Panc1 (cell line): ENCODE measurements at regions not wholly inside any gene's neighbourhood (a gene's known extent, or its start where the extent isn't known, plus 50 kb on each side); places are given as distances from the start of the nearest gene placed in this dataset.

ENCODE experiments used
- ATAC-seq: fragments of 200-7000 bp; cut with Tn5 transposase; 2 replicates; pipeline ENCODE4 v1.9.1; 2020; ENCODE audit warnings: mild to moderate bottlenecking, moderate library complexity
- BruUV-seq: library from RNA; stranded (reverse); fragments of 400-500 nt; replicated peaks from 2 replicates; lab custom pipeline; 2021; lab: Mats Ljungman, UMichigan
- CTCF ChIA-PET: fragments of 300-600 bp; sonication (Branson Sonifier 250); formaldehyde crosslinking; loops from one replicate; lab custom pipeline; 2022; ENCODE audit warnings: antibody characterized with exemption; lab: Charles Lee
- POLR2A ChIA-PET: fragments of 300-600 bp; sonication (Branson Sonifier 250); formaldehyde crosslinking; loops from one replicate; lab custom pipeline; 2022; ENCODE audit warnings: antibody characterized with exemption; lab: Charles Lee
- DNase-seq: peaks from one replicate; pipeline ENCODE4 v3.0.0-alpha.2; 2010; ENCODE audit warnings: low read depth, low spot score
- H3K27ac ChIP-seq: 2 replicates; pipeline ENCODE4 v1.5.1; 2011; ENCODE audit warnings: mild to moderate bottlenecking, low read length, inconsistent platforms
- H3K27me3 ChIP-seq: fragments of 200-500 bp; sonication (Bioruptor generic); 2 replicates; pipeline ENCODE4 v1.6.0; 2014; ENCODE audit warnings: low read length, inconsistent platforms; ENCODE audit not compliant: control insufficient read depth, insufficient read depth
- H3K36me3 ChIP-seq: fragments of 200-500 bp; sonication (Bioruptor generic); 2 replicates; pipeline ENCODE4 v1.5.1; 2014; ENCODE audit warnings: inconsistent platforms, mild to moderate bottlenecking, low read length, moderate library complexity; ENCODE audit not compliant: control insufficient read depth, insufficient read depth
- H3K4me1 ChIP-seq: 2 replicates; pipeline ENCODE4 v1.5.1; 2011; ENCODE audit warnings: inconsistent platforms, mild to moderate bottlenecking, low read length, moderate library complexity; ENCODE audit not compliant: control insufficient read depth, insufficient read depth
- H3K4me3 ChIP-seq, 2 experiments: 2 replicates each; pipeline ENCODE4 v1.5.1; 2011 to 2012; ENCODE audit warnings: low read depth in 2 of 2, low read length in 2 of 2, mild to moderate bottlenecking in 2 of 2, inconsistent platforms in 1 of 2, moderate library complexity in 1 of 2
- H3K9me3 ChIP-seq: fragments of 200-500 bp; sonication (Bioruptor generic); 2 replicates; pipeline ENCODE4 v1.5.1; 2014; ENCODE audit warnings: low read depth, mild to moderate bottlenecking, inconsistent platforms, low read length, moderate library complexity; ENCODE audit not compliant: control insufficient read depth, insufficient read depth
- POLR2AphosphoS5 ChIP-seq: IDR thresholded peaks from 2 replicates; pipeline ENCODE4 v1.6.1; 2012; ENCODE audit warnings: mild to moderate bottlenecking, low read depth, low read length, moderate library complexity
- SIN3A ChIP-seq: IDR thresholded peaks from 2 replicates; pipeline ENCODE4 v1.6.1; 2012; ENCODE audit warnings: low read depth, mild to moderate bottlenecking, low read length, moderate library complexity, borderline replicate concordance; ENCODE audit not compliant: insufficient read depth
- TCF7L2 ChIP-seq: IDR thresholded peaks from 2 replicates; pipeline ENCODE4 v1.6.1; 2011; ENCODE audit warnings: mild to moderate bottlenecking, low read depth, low read length, inconsistent platforms
- in situ Hi-C: cut with HindIII; loops from 2 replicates; pipeline ENCODE4 v1.10.0; 2016; ENCODE audit warnings: low sequenced_read_pairs, low pct_unique_long_range_greater_than_20kb
- intact Hi-C: fragments of 100-400 bp; cut with micrococcal nuclease; formaldehyde crosslinking; loops from one replicate; pipeline ENCODE4 v1.10.0; 2022; ENCODE audit not compliant: unreplicated experiment
- TF ChIP-seq, protein P1 (sequence below), 2 experiments: IDR thresholded peaks; 2 replicates each; pipeline ENCODE4 v1.6.1; 2011 to 2012; ENCODE audit warnings: low read depth in 2 of 2, control low read depth in 1 of 2, low read length in 1 of 2, mild to moderate bottlenecking in 1 of 2, moderate library complexity in 1 of 2; ENCODE audit not compliant: insufficient read depth in 1 of 2
- TF ChIP-seq, protein P2 (sequence below): fragments of 450-650 bp; IDR thresholded peaks from 2 replicates; pipeline ENCODE4 v1.5.1; 2017; ENCODE audit warnings: mild to moderate bottlenecking

DNA sequence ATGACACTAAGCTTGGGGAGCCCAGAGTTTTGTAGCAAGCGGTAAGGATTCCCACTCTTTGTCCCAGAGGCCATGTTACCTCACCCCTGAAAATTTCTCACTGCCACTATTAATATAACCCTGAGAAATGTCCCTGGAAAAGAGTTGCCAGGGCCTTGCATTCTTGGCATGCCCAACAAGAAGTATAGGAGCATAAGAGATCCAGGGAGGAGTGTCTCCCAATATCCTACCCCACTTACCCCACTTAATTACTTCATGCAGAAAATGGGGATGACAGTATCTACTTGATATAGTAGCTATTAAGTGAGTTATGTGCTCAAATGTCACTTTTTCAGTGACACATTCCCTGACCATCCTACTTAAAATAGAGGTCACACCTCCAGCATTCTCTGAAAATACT lies 120.5 kb upstream of the C1GALT1C1 start:
- in situ Hi-C loops (no loop called here), intact Hi-C loops (no loop called here)
- no TSS peak for BruUV-seq
- TF ChIP-seq, protein P1, sequence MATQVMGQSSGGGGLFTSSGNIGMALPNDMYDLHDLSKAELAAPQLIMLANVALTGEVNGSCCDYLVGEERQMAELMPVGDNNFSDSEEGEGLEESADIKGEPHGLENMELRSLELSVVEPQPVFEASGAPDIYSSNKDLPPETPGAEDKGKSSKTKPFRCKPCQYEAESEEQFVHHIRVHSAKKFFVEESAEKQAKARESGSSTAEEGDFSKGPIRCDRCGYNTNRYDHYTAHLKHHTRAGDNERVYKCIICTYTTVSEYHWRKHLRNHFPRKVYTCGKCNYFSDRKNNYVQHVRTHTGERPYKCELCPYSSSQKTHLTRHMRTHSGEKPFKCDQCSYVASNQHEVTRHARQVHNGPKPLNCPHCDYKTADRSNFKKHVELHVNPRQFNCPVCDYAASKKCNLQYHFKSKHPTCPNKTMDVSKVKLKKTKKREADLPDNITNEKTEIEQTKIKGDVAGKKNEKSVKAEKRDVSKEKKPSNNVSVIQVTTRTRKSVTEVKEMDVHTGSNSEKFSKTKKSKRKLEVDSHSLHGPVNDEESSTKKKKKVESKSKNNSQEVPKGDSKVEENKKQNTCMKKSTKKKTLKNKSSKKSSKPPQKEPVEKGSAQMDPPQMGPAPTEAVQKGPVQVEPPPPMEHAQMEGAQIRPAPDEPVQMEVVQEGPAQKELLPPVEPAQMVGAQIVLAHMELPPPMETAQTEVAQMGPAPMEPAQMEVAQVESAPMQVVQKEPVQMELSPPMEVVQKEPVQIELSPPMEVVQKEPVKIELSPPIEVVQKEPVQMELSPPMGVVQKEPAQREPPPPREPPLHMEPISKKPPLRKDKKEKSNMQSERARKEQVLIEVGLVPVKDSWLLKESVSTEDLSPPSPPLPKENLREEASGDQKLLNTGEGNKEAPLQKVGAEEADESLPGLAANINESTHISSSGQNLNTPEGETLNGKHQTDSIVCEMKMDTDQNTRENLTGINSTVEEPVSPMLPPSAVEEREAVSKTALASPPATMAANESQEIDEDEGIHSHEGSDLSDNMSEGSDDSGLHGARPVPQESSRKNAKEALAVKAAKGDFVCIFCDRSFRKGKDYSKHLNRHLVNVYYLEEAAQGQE (IDR thresholded peaks at IDR 0.05; ENCODE audit: insufficient read depth in 1 of 2, low read depth in 2 of 2, low read length in 1 of 2) = no peak
- TF ChIP-seq POLR2AphosphoS5 (no peak), SIN3A (no peak), TCF7L2 (no peak)
- TF ChIP-seq, protein P2, sequence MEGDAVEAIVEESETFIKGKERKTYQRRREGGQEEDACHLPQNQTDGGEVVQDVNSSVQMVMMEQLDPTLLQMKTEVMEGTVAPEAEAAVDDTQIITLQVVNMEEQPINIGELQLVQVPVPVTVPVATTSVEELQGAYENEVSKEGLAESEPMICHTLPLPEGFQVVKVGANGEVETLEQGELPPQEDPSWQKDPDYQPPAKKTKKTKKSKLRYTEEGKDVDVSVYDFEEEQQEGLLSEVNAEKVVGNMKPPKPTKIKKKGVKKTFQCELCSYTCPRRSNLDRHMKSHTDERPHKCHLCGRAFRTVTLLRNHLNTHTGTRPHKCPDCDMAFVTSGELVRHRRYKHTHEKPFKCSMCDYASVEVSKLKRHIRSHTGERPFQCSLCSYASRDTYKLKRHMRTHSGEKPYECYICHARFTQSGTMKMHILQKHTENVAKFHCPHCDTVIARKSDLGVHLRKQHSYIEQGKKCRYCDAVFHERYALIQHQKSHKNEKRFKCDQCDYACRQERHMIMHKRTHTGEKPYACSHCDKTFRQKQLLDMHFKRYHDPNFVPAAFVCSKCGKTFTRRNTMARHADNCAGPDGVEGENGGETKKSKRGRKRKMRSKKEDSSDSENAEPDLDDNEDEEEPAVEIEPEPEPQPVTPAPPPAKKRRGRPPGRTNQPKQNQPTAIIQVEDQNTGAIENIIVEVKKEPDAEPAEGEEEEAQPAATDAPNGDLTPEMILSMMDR = no peak
- DNase-seq = no peak
- H3K36me3 ChIP-seq = no peaks in the 10 kb centered on the region
- no peak for ATAC-seq
- no peaks in the 10 kb centered on the region for H3K9me3 ChIP-seq
- no peak overlapping the region for H3K27ac ChIP-seq
- ChIA-PET POLR2A (no interaction called here), CTCF (no interaction called here)
- no peak overlapping the region for H3K4me3 ChIP-seq
- H3K4me1 ChIP-seq = no peaks in the 10 kb centered on the region
- peaks cover 2% of the 10 kb centered on the region; the same call in 1 of the 2 replicates for H3K27me3 ChIP-seq

DNA sequence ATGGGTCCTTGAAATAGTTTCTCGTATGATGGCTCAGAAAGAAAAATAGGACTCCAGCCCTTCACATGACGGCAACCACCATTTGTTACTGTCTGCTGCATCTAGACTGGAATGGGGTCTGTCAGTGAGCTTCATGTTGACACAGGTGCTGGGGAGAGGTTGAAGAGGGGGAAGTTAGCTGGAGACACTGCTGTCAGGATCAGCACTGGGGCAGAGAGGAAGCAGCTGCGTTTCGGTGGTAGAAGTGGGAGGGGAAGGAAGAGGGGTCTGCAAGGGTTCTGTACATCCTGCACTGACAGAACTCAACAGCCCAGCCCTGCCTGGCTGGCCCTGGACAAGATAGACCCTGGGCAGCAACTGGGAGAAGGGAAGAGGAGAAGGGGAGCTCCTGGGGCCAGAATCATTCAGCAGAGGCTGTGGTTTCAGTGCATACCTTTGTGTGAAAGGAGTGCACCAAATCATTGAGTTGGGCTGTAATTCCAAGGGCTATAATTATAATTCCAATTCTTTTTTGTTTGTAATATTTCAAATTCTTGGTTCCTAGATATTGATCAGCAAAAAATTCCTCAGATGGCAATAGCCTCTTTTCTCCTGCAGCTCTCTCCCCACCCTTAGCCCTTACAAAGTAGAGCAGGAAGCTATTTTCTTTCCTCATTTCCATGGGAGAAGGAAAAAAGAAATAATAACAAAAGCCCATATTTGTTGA lies 119.4 kb upstream of the C1GALT1C1 start:
- intact Hi-C loops = no loop called here
- no peaks in the 10 kb centered on the region for H3K4me1 ChIP-seq
- no peak overlapping the region for H3K4me3 ChIP-seq
- TF ChIP-seq, protein P1 (IDR thresholded peaks at IDR 0.05; ENCODE audit: insufficient read depth in 1 of 2, low read depth in 2 of 2, low read length in 1 of 2) = no peak
- TF ChIP-seq SIN3A = no peak
- no peak for TF ChIP-seq TCF7L2
- TF ChIP-seq POLR2AphosphoS5 = no peak
- TF ChIP-seq, protein P2 = no peak
- CTCF ChIA-PET = no interaction called here
- no peaks in the 10 kb centered on the region for H3K9me3 ChIP-seq
- BruUV-seq = no TSS peak
- POLR2A ChIA-PET = interaction anchor here (0.6 kb wide), 1 partner anchor 1557 kb away, joined by 9 read pairs; no protein-coding TSS in a partner anchor
- no peak for ATAC-seq
- in situ Hi-C loops = no loop called here
- no peak overlapping the region for H3K27ac ChIP-seq
- H3K36me3 ChIP-seq = no peaks in the 10 kb centered on the region
- no peaks in the 10 kb centered on the region; the same call in 1 of the 2 replicates for H3K27me3 ChIP-seq
- DNase-seq = no peak
